ENCODE measurements at regions not wholly inside any gene's neighbourhood (a gene's known extent, or its start where the extent isn't known, plus 50 kb on each side); places are given as distances from the start of the nearest gene placed in this dataset.

DNA sequence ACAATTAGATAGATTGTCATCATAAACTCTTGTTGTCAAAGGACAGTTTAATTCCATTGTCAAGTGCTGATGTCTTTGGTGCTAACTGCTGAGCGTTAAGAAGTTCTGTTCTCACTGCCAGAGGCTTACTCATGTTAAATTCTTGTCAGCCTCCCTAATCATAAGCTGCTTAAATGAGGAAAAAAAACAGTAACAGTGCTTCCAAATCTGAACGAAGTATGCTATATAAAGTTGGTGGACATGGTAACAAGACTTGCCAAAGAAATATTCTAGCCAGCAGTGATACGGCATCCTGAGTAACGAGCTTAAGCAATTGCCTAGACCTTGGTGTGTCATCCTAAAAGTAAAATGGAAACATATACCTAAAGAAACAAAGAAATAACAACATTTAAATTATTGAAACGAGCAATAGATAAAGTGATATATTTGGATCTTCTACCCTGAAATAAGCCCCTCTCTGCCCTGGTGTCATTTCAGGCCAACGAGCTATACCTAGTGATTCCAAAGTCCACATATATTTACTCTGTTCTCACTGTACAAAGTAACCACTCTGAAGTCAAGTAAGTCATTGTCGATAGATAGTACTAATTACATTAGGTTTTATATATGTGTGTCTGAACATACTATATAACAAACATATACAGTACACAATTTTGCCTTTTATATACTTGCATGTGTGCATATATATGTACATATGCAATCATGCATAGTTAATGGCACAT, 339.7 kb upstream of the HS3ST1 start:
- no peaks in the 10 kb centered on the region for H3K4me1 ChIP-seq (ENCODE audit: control insufficient read depth in 1 of 2, insufficient read depth in 2 of 2, low read depth in 1 of 2, low read length in 1 of 2)
- no peaks in the 10 kb centered on the region for H3K27me3 ChIP-seq (ENCODE audit: insufficient read depth)
- no peak overlapping the region for H3K4me2 ChIP-seq
- no peaks in the 10 kb centered on the region for H3K36me3 ChIP-seq (replicated peaks in 1 of 2; ENCODE audit: control insufficient read depth in 1 of 2, insufficient read depth in 2 of 2, low read length in 1 of 2)
- 18% methylated on average over 7 of the region's 7 CpGs for WGBS (ENCODE audit: low lambda C conversion rate)
- no peaks in the 10 kb centered on the region for H4K20me1 ChIP-seq (ENCODE audit: insufficient read depth)
- no peak overlapping the region for H3K4me3 ChIP-seq (ENCODE audit: low read depth in 2 of 2, low read length in 1 of 2)
- no peak overlapping the region for H2AFZ ChIP-seq (ENCODE audit: low read depth)
- ChIA-PET CTCF (interaction anchor here (0.6 to 2.1 kb wide), 2 partner anchors 865 to 958 kb away, joined by 3 to 11 read pairs; no protein-coding TSS in a partner anchor), POLR2A (no interaction called here)
- no peaks in the 10 kb centered on the region for H3F3A ChIP-seq (replicated peaks; ENCODE audit: insufficient read depth)
- H3K9me2 ChIP-seq, result no peaks in the 10 kb centered on the region
- no peak for TF ChIP-seq YY1 (IDR thresholded peaks at IDR 0.05; ENCODE audit: low read depth)
- no peak for TF ChIP-seq SIN3A (IDR thresholded peaks at IDR 0.05; ENCODE audit: borderline replicate concordance, low read depth, low read length)
- TF ChIP-seq RCOR1 (IDR thresholded peaks at IDR 0.05; ENCODE audit: low read length), result no peak
- TF ChIP-seq, protein P1, sequence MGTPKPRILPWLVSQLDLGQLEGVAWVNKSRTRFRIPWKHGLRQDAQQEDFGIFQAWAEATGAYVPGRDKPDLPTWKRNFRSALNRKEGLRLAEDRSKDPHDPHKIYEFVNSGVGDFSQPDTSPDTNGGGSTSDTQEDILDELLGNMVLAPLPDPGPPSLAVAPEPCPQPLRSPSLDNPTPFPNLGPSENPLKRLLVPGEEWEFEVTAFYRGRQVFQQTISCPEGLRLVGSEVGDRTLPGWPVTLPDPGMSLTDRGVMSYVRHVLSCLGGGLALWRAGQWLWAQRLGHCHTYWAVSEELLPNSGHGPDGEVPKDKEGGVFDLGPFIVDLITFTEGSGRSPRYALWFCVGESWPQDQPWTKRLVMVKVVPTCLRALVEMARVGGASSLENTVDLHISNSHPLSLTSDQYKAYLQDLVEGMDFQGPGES (IDR thresholded peaks at IDR 0.05; ENCODE audit: low read depth, low read length), result no peak
- no peak for TF ChIP-seq NRF1 (IDR thresholded peaks at IDR 0.05; ENCODE audit: low read depth, low read length)
- TF ChIP-seq, protein P2, sequence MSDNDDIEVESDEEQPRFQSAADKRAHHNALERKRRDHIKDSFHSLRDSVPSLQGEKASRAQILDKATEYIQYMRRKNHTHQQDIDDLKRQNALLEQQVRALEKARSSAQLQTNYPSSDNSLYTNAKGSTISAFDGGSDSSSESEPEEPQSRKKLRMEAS (IDR thresholded peaks at IDR 0.05; ENCODE audit: low read depth), result no peak
- TF ChIP-seq, protein P3, sequence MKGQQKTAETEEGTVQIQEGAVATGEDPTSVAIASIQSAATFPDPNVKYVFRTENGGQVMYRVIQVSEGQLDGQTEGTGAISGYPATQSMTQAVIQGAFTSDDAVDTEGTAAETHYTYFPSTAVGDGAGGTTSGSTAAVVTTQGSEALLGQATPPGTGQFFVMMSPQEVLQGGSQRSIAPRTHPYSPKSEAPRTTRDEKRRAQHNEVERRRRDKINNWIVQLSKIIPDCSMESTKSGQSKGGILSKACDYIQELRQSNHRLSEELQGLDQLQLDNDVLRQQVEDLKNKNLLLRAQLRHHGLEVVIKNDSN (IDR thresholded peaks at IDR 0.05; ENCODE audit: borderline replicate concordance, low read depth), result no peak
- no peak for TF ChIP-seq GABPA (IDR thresholded peaks at IDR 0.05; ENCODE audit: low read depth)
- no peak for TF ChIP-seq FOXJ3 (CRISPR knock-in tag; IDR thresholded peaks at IDR 0.05)
- TF ChIP-seq EZH2phosphoT487 (IDR thresholded peaks at IDR 0.05; ENCODE audit: borderline replicate concordance, low read depth), result no peak
- no peak for TF ChIP-seq ELF1 (IDR thresholded peaks at IDR 0.05)
- TF ChIP-seq RXRA (IDR thresholded peaks at IDR 0.05; ENCODE audit: borderline replicate concordance, low read depth), result no peak
- TF ChIP-seq MEF2A (IDR thresholded peaks at IDR 0.05; ENCODE audit: borderline replicate concordance, low read depth), result no peak
- no peak for TF ChIP-seq RFX5 (IDR thresholded peaks at IDR 0.05; ENCODE audit: low read length)
- no peak overlapping the region for H3K9ac ChIP-seq
- no peak for DNase-seq
- H3K9me3 ChIP-seq, result no peaks in the 10 kb centered on the region
- no peak overlapping the region for H3K27ac ChIP-seq (ENCODE audit: low read depth in 2 of 2, low read length in 1 of 2)
- no peaks in the 10 kb centered on the region for H3K79me2 ChIP-seq (ENCODE audit: insufficient read depth)

DNA sequence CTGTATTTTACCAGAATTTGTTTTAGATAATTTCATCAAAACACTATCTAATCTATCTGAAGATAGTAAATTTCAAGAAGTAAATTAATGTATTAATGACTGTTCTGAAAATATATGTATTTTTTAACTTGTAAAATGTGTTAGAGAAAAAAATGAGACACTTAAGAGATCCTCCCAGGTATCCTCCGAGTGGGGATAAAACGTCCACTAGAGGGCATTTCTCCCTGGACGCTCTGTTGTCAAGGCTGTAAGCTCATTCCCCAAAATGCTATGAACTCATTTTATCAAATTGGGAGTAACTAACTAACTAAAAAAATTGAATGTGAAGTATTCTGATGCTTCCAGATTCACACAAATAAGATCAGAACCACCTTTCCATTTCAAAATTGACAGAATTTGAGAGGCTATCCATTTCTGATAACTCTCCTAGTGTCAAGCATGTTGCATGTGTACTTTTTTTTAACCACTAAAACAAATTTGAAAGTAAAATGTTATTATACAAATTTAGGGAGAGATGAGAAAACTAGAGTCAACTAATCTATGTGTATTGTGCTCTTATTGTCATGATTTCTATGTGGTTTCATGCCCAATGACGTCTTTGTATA, 337.3 kb upstream of the HS3ST1 start:
- Histone ChIP-seq H2AFZ (ENCODE audit: low read depth) (no peak overlapping the region), H3K9ac (no peak overlapping the region), H4K20me1 (ENCODE audit: insufficient read depth) (no peaks in the 10 kb centered on the region), H3K36me3 (replicated peaks in 1 of 2; ENCODE audit: control insufficient read depth in 1 of 2, insufficient read depth in 2 of 2, low read length in 1 of 2) (no peaks in the 10 kb centered on the region), H3K27ac (ENCODE audit: low read depth in 2 of 2, low read length in 1 of 2) (no peak overlapping the region), H3K9me2 (no peaks in the 10 kb centered on the region), H3K4me3 (ENCODE audit: low read depth in 2 of 2, low read length in 1 of 2) (no peak overlapping the region), H3K9me3 (no peaks in the 10 kb centered on the region), H3F3A (replicated peaks; ENCODE audit: insufficient read depth) (no peaks in the 10 kb centered on the region), H3K79me2 (ENCODE audit: insufficient read depth) (no peaks in the 10 kb centered on the region), H3K4me2 (no peak overlapping the region), H3K4me1 (ENCODE audit: control insufficient read depth in 1 of 2, insufficient read depth in 2 of 2, low read depth in 1 of 2, low read length in 1 of 2) (no peaks in the 10 kb centered on the region), H3K27me3 (ENCODE audit: insufficient read depth) (no peaks in the 10 kb centered on the region)
- DNase-seq, result peak; percentile 26
- ChIA-PET POLR2A (no interaction called here), CTCF (interaction anchor here (0.6 to 2.3 kb wide), 17 partner anchors 8 to 917 kb away, joined by 3 to 43 read pairs (median 3); no protein-coding TSS in a partner anchor)
- WGBS (ENCODE audit: low lambda C conversion rate), result 8% methylated on average over 4 of the region's 4 CpGs
- TF ChIP-seq EZH2phosphoT487 (IDR thresholded peaks at IDR 0.05; ENCODE audit: borderline replicate concordance, low read depth) (no peak), TEAD4 (IDR thresholded peaks at IDR 0.05; ENCODE audit: borderline replicate concordance, insufficient read depth) (no peak), FOSL2 (IDR thresholded peaks at IDR 0.05; ENCODE audit: borderline replicate concordance, low read depth) (no peak), FOXM1 (IDR thresholded peaks at IDR 0.05; ENCODE audit: low read depth) (no peak), RFX5 (IDR thresholded peaks at IDR 0.05; ENCODE audit: low read length) (no peak)
- TF ChIP-seq, protein P4, sequence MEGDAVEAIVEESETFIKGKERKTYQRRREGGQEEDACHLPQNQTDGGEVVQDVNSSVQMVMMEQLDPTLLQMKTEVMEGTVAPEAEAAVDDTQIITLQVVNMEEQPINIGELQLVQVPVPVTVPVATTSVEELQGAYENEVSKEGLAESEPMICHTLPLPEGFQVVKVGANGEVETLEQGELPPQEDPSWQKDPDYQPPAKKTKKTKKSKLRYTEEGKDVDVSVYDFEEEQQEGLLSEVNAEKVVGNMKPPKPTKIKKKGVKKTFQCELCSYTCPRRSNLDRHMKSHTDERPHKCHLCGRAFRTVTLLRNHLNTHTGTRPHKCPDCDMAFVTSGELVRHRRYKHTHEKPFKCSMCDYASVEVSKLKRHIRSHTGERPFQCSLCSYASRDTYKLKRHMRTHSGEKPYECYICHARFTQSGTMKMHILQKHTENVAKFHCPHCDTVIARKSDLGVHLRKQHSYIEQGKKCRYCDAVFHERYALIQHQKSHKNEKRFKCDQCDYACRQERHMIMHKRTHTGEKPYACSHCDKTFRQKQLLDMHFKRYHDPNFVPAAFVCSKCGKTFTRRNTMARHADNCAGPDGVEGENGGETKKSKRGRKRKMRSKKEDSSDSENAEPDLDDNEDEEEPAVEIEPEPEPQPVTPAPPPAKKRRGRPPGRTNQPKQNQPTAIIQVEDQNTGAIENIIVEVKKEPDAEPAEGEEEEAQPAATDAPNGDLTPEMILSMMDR (IDR thresholded peaks at IDR 0.05), result peak; percentile 48
- TF ChIP-seq, protein P5, sequence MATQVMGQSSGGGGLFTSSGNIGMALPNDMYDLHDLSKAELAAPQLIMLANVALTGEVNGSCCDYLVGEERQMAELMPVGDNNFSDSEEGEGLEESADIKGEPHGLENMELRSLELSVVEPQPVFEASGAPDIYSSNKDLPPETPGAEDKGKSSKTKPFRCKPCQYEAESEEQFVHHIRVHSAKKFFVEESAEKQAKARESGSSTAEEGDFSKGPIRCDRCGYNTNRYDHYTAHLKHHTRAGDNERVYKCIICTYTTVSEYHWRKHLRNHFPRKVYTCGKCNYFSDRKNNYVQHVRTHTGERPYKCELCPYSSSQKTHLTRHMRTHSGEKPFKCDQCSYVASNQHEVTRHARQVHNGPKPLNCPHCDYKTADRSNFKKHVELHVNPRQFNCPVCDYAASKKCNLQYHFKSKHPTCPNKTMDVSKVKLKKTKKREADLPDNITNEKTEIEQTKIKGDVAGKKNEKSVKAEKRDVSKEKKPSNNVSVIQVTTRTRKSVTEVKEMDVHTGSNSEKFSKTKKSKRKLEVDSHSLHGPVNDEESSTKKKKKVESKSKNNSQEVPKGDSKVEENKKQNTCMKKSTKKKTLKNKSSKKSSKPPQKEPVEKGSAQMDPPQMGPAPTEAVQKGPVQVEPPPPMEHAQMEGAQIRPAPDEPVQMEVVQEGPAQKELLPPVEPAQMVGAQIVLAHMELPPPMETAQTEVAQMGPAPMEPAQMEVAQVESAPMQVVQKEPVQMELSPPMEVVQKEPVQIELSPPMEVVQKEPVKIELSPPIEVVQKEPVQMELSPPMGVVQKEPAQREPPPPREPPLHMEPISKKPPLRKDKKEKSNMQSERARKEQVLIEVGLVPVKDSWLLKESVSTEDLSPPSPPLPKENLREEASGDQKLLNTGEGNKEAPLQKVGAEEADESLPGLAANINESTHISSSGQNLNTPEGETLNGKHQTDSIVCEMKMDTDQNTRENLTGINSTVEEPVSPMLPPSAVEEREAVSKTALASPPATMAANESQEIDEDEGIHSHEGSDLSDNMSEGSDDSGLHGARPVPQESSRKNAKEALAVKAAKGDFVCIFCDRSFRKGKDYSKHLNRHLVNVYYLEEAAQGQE (IDR thresholded peaks at IDR 0.05; ENCODE audit: low read depth, low read length), result no peak
